GM13977 (cell line): ENCODE measurements at regions not wholly inside any gene's neighbourhood (a gene's known extent, or its start where the extent isn't known, plus 50 kb on each side); places are given as distances from the start of the nearest gene placed in this dataset.

ENCODE experiments used
- DNase-seq: peaks from one replicate; pipeline ENCODE4 v3.0.0; 2012; ENCODE audit warnings: low spot score
- CTCF ChIP-seq: IDR thresholded peaks from 2 replicates; pipeline ENCODE4 v1.5.1; 2012; ENCODE audit warnings: mild to moderate bottlenecking, control low read depth; ENCODE audit not compliant: insufficient read depth; ENCODE audit errors: extremely low read depth, missing control alignments
- in situ Hi-C: fragments of 300-500 bp; cut with MboI; formaldehyde crosslinking; loops from one replicate; pipeline ENCODE4 v1.12.0; 2022; ENCODE audit warnings: low sequenced_read_pairs, low pct_unique_long_range_greater_than_20kb, mixed read lengths, inconsistent platforms; ENCODE audit not compliant: unreplicated experiment

- in situ Hi-C loops, result no loop called here
- DNase-seq, result no peak
- no peak for TF ChIP-seq CTCF
Measured at GRCh38 chr4:28146191-28146590, 1285.5 kb downstream of the STIM2 start.

GRCh38 chr4:28148221-28148620, 1287.6 kb downstream of the STIM2 start:
- no peak for TF ChIP-seq CTCF
- in situ Hi-C loops, result no loop called here
- no peak for DNase-seq

GRCh38 chr4:28149762-28150161, 1289.1 kb downstream of the STIM2 start:
- in situ Hi-C loops, result no loop called here
- no peak for DNase-seq
- TF ChIP-seq CTCF, result no peak

- in situ Hi-C loops, result no loop called here
- TF ChIP-seq CTCF, result no peak
- no peak for DNase-seq
Measured at GRCh38 chr4:28151314-28151713, 1290.7 kb downstream of the STIM2 start.

- TF ChIP-seq CTCF, result no peak
- no peak for DNase-seq
- in situ Hi-C loops, result no loop called here
Measured at GRCh38 chr4:28167411-28167810, 1306.8 kb downstream of the STIM2 start.

GRCh38 chr4:28176942-28177341, 1316.3 kb downstream of the STIM2 start:
- in situ Hi-C loops, result no loop called here
- no peak for TF ChIP-seq CTCF
- DNase-seq, result no peak

GRCh38 chr4:28177641-28178040, 1317.0 kb downstream of the STIM2 start:
- no peak for DNase-seq
- in situ Hi-C loops, result no loop called here
- no peak for TF ChIP-seq CTCF
